Effector memory CD8-positive, alpha-beta T cell (primary cell): ENCODE measurements at regions not wholly inside any gene's neighbourhood (a gene's known extent, or its start where the extent isn't known, plus 50 kb on each side); places are given as distances from the start of the nearest gene placed in this dataset.
A peak's percentile ranks its signal among the peaks of the same experiment; 100 is the strongest.

Source experiments
- ATAC-seq: fragments of 150-1000 bp; cut with Tn5 transposase; replicated peaks from 2 replicates; pipeline ENCODE4 v1.10.0; 2021; ENCODE audit warnings: mild to moderate bottlenecking, moderate library complexity
- DNase-seq, 3 experiments: peaks; one replicate each; pipeline ENCODE4 v3.0.0; 2021
- H3K27ac Mint-ChIP-seq, 2 donors: one replicate each; pipeline ENCODE4 v1.8.0; 2022; ENCODE audit warnings: mild to moderate bottlenecking in 2 of 2, mixed read lengths in 2 of 2, moderate library complexity in 2 of 2
- H3K27me3 Mint-ChIP-seq, 2 donors: one replicate each; pipeline ENCODE4 v1.8.0; 2022; ENCODE audit warnings: mixed read lengths in 2 of 2
- H3K36me3 Mint-ChIP-seq: one replicate; pipeline ENCODE4 v1.8.0; 2022; ENCODE audit warnings: mild to moderate bottlenecking, moderate library complexity, mixed read lengths; ENCODE audit not compliant: insufficient read depth
- H3K4me1 Mint-ChIP-seq, 2 donors: one replicate each; pipeline ENCODE4 v1.8.0; 2022; ENCODE audit warnings: low read depth in 2 of 2, mixed read lengths in 2 of 2
- H3K4me3 Mint-ChIP-seq, 2 donors: one replicate each; pipeline ENCODE4 v1.8.0; 2022; ENCODE audit warnings: mild to moderate bottlenecking in 2 of 2, mixed read lengths in 2 of 2, moderate library complexity in 2 of 2
- H3K9me3 Mint-ChIP-seq, 2 donors: one replicate each; pipeline ENCODE4 v1.8.0; 2022; ENCODE audit warnings: mixed read lengths in 2 of 2

DNA sequence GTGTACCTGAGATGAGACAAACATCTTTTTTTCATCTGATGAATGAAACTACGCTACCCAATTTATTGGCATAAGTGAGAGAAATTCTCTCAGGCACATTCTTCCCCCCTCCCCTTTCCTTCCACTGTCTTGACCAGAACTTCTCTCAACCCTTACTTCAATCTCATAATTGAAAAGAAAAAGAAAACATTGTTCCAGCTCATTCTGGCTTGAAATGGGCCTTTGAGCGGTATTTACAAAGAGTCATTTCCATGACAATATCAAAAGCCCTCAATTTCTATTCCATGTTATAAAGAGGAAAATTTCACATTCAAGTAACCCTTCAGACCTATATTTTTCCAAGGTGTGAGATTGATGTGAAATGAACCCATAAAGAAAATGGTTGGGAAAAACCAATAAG is 145.9 kb downstream of the PCSK1 start:
- Mint-ChIP-seq H3K36me3 (no peaks in the 10 kb centered on the region), H3K27ac (no peak overlapping the region), H3K4me1 (no peaks in the 10 kb centered on the region), H3K9me3 (no peaks in the 10 kb centered on the region), H3K4me3 (no peak overlapping the region), H3K27me3 (peaks cover 5 to 10% of the 10 kb centered on the region in 2 donors)
- no peak for ATAC-seq
- DNase-seq: no peak

DNA sequence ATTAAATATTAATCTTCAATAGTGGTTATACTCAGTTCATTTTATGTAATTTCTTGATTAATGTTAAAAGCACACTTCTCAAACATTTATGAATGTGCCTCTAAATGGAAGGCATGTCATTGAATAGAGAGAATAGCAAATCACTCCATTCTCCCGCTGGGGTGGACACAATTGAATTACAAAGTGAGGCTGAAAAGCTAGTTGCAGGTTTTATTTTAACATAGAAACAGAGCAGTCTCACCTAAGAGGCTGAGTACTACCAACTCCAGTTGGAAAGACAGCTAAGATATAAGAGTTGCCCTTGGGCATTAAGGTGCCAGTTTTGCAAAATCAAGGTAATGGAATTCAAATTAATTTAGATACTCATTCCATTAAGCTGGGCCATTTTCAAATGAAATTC is 147.2 kb downstream of the PCSK1 start:
- H3K27me3 Mint-ChIP-seq: peaks cover 5 to 18% of the 10 kb centered on the region in 2 donors
- ATAC-seq (no peak), DNase-seq (no peak)
- H3K36me3 Mint-ChIP-seq: no peaks in the 10 kb centered on the region
- no peaks in the 10 kb centered on the region for H3K4me1 Mint-ChIP-seq
- H3K9me3 Mint-ChIP-seq: no peaks in the 10 kb centered on the region
- H3K4me3 Mint-ChIP-seq: no peak overlapping the region
- H3K27ac Mint-ChIP-seq: no peak overlapping the region

DNA sequence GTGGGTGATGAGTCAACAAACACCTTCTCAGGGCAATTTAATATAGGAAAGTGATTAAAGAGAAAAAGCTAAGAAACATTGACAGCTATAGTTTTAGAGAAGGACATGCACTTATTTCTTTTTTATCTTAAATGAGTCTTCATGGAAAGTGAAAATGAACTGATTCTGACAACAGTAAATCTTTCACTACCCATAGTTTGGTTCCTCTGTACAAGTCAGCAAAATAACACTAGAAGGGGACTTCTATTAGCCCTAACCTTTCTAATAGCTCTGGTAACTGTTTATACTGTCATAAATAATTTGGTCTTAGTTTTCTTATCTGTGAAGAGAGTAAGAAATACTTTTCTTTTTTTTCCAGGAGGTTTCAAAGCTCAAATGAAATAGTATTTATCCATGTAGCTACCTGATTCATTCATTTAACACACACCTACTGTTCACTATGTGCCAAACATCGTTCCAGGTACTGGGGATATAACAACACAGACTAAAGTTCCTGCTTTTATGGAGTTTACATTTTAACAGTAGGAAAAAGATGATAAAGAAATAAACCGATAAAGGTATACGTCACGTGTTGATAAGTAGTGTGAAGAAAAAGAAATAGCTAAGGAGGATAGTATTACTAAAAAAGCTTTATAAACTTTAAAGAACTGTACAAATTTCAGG is 148.2 kb downstream of the PCSK1 start:
- no peak overlapping the region for H3K4me3 Mint-ChIP-seq
- H3K36me3 Mint-ChIP-seq: no peaks in the 10 kb centered on the region
- DNase-seq (no peak), ATAC-seq (no peak)
- H3K9me3 Mint-ChIP-seq: no peaks in the 10 kb centered on the region
- peaks cover 5 to 18% of the 10 kb centered on the region in 2 donors for H3K27me3 Mint-ChIP-seq
- H3K27ac Mint-ChIP-seq: no peak overlapping the region
- H3K4me1 Mint-ChIP-seq: peaks cover 4% of the 10 kb centered on the region in 2 donors

DNA sequence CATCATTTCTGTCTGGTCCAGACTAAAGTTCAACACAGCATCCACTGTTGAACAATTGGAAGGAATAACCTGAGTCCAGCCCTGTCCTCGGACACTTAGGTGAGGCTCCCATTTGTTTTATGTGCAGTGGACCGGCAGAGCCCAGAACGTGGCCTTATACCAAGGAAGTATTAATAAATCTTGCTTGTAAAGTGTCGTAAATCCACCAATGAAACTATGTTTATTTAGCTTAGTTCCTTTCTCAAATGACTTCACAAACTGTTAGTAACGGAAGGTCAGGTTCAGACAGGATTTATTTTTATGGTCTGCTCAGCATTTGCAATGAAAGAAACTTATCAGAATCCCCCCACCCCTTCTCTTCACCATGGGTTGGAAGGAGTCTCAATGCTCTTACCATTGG is 149.5 kb downstream of the PCSK1 start:
- Mint-ChIP-seq H3K4me3 (no peak overlapping the region), H3K27me3 (peaks cover 0 to 18% of the 10 kb centered on the region in 2 donors), H3K36me3 (no peaks in the 10 kb centered on the region), H3K27ac (no peak overlapping the region), H3K9me3 (no peaks in the 10 kb centered on the region), H3K4me1 (peaks cover 4 to 6% of the 10 kb centered on the region in 2 donors)
- no peak for DNase-seq
- ATAC-seq: no peak

DNA sequence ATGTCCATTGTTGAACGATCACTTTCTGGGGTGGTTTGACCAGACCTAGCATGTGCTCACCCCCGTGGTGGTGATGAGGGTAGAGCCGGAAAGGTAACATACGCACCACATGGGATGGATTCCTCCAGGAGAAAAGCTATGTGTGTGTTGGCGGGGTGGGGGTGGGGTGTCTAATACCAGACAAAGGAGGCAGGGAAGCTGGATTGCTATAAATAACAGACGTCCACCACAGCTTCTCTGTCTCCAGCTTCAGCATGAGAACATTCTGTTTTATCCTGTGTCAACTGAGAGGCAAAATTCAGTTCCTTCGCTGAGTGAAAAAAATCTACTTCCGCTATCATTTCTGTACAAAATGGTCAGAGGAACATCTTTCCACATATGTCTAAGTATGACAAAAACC is 151.0 kb downstream of the PCSK1 start:
- no peaks in the 10 kb centered on the region for H3K36me3 Mint-ChIP-seq
- H3K4me1 Mint-ChIP-seq: peaks cover 4 to 6% of the 10 kb centered on the region in 2 donors
- DNase-seq (no peak), ATAC-seq (no peak)
- no peak overlapping the region for H3K27ac Mint-ChIP-seq
- peaks cover 0 to 18% of the 10 kb centered on the region in 2 donors for H3K27me3 Mint-ChIP-seq
- no peak overlapping the region for H3K4me3 Mint-ChIP-seq
- no peaks in the 10 kb centered on the region for H3K9me3 Mint-ChIP-seq

DNA sequence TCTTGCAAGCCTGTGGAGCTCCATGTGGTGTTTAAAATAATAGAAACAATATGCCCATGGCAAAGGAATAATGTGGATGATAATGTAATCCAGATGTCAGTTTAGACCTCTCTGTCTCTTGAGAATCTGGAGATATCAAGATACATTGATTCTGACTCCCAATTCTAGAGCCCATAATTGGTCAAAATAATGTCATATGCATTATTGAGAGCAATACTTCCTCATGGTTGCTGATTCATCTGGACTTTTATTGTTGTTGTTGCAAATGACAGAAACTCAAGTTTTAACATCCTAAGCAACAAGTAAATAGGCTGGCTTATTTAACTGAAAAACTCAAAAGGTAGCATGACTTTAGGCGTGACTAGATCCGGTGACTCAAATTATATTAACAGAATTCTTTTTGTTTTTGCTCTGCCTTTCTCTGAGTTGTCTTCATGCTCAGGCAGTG is 152.1 kb downstream of the PCSK1 start:
- peaks cover 4 to 6% of the 10 kb centered on the region in 2 donors for H3K4me1 Mint-ChIP-seq
- H3K36me3 Mint-ChIP-seq: no peaks in the 10 kb centered on the region
- ATAC-seq: no peak
- peaks cover 0 to 18% of the 10 kb centered on the region in 2 donors for H3K27me3 Mint-ChIP-seq
- no peaks in the 10 kb centered on the region for H3K9me3 Mint-ChIP-seq
- no peak overlapping the region for H3K27ac Mint-ChIP-seq
- no peak overlapping the region for H3K4me3 Mint-ChIP-seq
- DNase-seq: no peak

DNA sequence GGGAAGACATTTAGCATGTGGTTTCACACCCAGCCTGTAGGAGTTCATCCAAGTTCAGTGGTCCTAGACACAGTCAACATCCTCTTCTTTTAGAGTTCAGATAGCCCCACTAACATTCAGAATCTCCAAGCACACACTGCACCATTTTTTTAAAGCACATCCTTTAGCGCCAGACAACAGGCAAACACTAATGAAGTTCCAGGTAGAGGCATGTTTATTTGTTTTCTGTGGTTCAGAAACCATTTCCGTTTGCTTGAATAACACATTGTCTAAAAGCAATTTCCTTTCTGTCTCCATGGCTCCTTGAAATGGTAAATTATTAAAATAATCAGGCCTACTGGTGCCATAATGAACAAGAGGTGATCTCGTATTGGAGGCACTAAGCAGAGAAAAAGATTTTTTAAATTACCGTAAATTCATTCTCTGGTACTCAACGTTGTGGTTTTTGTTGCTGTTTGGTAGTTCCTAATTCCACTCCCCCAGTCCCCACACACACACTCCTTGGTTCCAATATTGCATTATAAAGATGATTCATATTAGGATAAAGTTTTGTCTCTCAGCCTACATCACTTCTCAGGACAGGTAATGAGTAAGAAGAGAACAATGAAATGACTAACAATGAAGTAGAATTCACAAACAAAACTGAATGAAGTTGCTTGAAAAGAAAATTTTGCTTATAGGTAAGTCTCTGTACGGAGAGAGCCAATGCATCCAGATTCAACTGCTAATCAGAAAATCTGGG is 153.1 kb downstream of the PCSK1 start:
- peaks cover 4 to 6% of the 10 kb centered on the region in 2 donors for H3K4me1 Mint-ChIP-seq
- H3K27me3 Mint-ChIP-seq: peaks cover 0 to 18% of the 10 kb centered on the region in 2 donors
- no peak for DNase-seq
- peak; percentile 29 for ATAC-seq
- H3K4me3 Mint-ChIP-seq: no peak overlapping the region
- H3K27ac Mint-ChIP-seq: peak overlapping the region in 1 of 2 donors; percentile 28
- no peaks in the 10 kb centered on the region for H3K36me3 Mint-ChIP-seq
- no peaks in the 10 kb centered on the region for H3K9me3 Mint-ChIP-seq

DNA sequence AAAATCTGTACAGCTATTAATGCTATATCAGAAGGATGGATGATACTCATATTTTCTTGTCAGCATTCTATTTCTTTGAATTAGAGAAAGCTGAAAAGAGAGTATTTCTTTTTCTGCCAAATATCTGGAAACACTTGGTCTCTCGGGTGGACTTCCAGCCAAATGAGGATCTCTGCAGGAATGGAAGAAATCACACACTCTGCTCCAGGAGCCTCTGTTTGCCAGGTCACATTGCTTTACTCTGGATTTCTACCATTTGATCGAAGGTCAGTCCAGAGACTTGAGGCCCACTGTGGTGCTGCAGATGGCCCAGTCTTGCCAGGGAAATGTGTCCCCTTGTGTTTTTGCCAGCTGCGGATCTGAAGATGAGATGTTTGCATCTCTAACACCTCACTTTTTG is 154.1 kb downstream of the PCSK1 start:
- Mint-ChIP-seq H3K9me3 (no peaks in the 10 kb centered on the region), H3K4me1 (peaks cover 4 to 6% of the 10 kb centered on the region in 2 donors), H3K4me3 (no peak overlapping the region), H3K36me3 (no peaks in the 10 kb centered on the region), H3K27ac (no peak overlapping the region), H3K27me3 (peaks cover 0 to 15% of the 10 kb centered on the region in 2 donors)
- DNase-seq (no peak), ATAC-seq (no peak)

DNA sequence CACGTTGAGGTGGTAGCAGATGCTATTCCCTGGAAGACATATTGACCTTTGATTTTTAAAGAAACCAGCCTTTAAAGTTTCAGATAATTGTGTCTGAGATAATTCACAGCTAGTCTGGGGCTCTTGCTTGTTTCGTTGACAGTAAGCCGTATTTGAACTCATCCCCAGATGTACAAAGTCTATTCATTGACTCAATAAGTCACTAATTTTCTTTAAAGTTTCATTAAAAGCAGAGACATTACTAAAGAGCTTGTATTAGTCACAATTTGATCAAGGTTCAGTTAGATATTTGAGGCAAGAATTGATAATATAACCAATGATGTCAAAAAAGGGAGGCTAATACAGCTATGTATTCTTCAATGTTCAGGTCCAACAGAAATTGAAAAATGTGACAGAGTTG is 158.0 kb downstream of the PCSK1 start:
- no peak overlapping the region for H3K4me3 Mint-ChIP-seq
- no peak for ATAC-seq
- peaks cover 0 to 6% of the 10 kb centered on the region in 2 donors for H3K9me3 Mint-ChIP-seq
- peaks cover 2 to 4% of the 10 kb centered on the region in 2 donors for H3K4me1 Mint-ChIP-seq
- H3K36me3 Mint-ChIP-seq: no peaks in the 10 kb centered on the region
- no peaks in the 10 kb centered on the region for H3K27me3 Mint-ChIP-seq
- DNase-seq: no peak
- no peak overlapping the region for H3K27ac Mint-ChIP-seq

DNA sequence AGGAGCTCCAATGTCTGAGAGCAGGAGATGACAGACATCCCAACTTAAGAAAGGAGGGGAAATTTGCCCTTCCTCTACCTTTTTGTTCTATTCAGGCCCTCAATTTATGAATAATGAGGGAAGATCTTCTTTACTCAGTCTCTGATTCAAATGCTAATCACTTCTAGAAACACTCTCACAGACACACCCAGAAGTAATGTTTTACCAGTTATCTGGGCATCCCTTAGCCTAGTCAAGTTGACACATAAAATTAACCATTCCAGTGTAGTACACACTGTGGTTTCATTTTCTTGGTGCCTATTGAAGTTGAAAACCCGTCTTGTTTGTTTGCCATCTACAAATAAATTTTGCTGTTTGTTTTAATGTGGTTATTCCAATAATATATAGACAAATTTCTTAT is 167.6 kb downstream of the PCSK1 start:
- no peaks in the 10 kb centered on the region for H3K4me1 Mint-ChIP-seq
- no peak overlapping the region for H3K27ac Mint-ChIP-seq
- H3K36me3 Mint-ChIP-seq: peaks cover 2% of the 10 kb centered on the region
- no peak for DNase-seq
- peaks cover 3 to 24% of the 10 kb centered on the region in 2 donors for H3K9me3 Mint-ChIP-seq
- peaks cover 0 to 20% of the 10 kb centered on the region in 2 donors for H3K27me3 Mint-ChIP-seq
- no peak for ATAC-seq
- no peak overlapping the region for H3K4me3 Mint-ChIP-seq

DNA sequence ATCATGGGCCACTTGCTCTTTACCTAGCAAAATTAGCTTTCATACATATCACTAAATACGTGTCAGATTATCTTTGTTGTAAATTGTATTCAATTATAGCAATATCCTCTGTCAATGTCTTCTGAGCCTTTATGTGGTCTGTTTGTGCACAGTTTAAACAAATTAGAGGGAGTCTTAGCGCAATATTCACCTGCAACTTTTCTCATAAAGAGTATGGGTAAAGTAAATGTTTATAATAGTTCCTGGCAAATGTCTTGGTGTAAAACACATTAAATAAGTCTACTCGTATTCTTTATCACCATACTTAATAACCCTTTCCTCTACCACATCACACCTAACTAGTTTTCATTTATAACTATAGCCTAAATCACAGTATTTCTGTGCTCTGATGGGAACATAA is 169.0 kb downstream of the PCSK1 start:
- Mint-ChIP-seq H3K9me3 (peaks cover 3 to 12% of the 10 kb centered on the region in 2 donors), H3K36me3 (peaks cover 1% of the 10 kb centered on the region), H3K4me3 (no peak overlapping the region), H3K27ac (no peak overlapping the region), H3K27me3 (peaks cover 9 to 20% of the 10 kb centered on the region in 2 donors), H3K4me1 (no peaks in the 10 kb centered on the region)
- DNase-seq (no peak), ATAC-seq (no peak)

DNA sequence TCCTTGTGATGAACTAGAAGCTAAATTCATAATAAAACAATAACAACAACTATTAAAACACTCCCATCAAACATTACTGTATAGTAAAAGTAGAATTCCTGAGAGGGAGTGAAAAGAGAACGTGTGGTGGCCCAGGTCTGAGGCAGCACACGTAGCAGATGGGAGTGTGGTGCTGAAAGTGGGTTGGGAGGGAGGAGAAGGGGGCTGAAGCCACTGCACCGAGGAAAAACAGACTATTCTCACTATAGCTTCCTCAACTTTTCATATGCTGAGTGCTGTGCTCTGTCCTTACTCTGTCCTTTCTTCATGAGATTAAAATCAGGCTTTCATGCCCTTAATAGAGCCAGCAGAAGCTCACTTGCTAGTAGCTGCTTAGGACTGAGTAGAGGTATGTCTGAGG is 170.9 kb downstream of the PCSK1 start:
- Mint-ChIP-seq H3K4me3 (no peak overlapping the region), H3K9me3 (peaks cover 3 to 11% of the 10 kb centered on the region in 2 donors), H3K27me3 (peaks cover 9 to 19% of the 10 kb centered on the region in 2 donors), H3K4me1 (no peaks in the 10 kb centered on the region), H3K36me3 (no peaks in the 10 kb centered on the region), H3K27ac (no peak overlapping the region)
- ATAC-seq (no peak), DNase-seq (no peak)

DNA sequence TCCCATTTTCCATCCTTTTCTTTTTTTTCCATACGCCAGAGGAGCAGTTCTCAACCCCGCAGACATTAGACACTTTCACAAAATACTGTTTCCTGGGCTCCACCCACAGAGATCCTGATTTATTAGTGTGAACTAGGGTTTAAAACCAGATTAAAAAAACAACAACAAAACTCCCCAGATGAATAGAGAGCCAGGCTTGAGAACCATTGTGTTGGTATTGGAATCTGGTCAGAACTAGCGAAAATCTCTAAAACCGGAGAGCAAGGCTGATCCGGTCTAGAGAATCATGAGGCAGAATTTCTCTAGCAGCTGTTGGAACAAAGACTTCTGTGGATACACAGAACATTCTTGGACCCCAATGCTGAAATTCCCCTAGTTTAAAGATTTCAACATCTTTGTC is 173.0 kb downstream of the PCSK1 start:
- peaks cover 0 to 2% of the 10 kb centered on the region in 2 donors for H3K9me3 Mint-ChIP-seq
- ATAC-seq (no peak), DNase-seq (no peak)
- H3K27me3 Mint-ChIP-seq: peaks cover 9% of the 10 kb centered on the region in 2 donors
- H3K27ac Mint-ChIP-seq: no peak overlapping the region
- no peak overlapping the region for H3K4me3 Mint-ChIP-seq
- H3K36me3 Mint-ChIP-seq: no peaks in the 10 kb centered on the region
- no peaks in the 10 kb centered on the region for H3K4me1 Mint-ChIP-seq

DNA sequence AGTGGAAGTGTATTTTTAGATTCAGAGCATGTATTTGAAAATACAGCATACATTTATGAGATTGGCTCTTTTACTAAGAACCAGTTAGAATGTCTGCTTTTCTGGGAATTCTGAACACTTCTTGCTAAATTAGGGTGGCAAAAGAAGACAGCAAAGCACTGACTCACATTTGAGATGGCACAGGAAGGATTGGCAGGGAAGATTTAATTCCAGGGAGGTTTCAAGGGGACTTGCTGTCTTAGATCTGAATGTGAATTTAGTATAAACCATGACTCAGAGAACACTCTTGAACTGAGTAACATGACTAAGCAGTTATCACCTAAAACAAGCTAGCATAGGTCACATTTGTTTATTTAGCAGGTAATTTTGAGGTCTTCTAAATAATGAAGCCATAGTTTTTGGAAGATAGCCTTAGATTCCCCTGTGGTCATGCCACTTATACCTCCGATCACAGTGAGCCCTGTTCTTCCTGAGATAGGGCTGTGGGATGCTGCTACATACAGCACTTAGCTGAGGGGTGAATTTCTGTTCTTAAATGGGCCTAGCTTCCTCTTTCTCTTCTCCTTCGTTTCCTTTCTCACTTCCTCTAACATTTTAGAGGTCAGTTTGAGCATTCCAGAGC is 173.8 kb downstream of the PCSK1 start:
- Mint-ChIP-seq H3K9me3 (peaks cover 0 to 2% of the 10 kb centered on the region in 2 donors), H3K27ac (no peak overlapping the region), H3K27me3 (peaks cover 9% of the 10 kb centered on the region in 2 donors), H3K4me1 (no peaks in the 10 kb centered on the region), H3K36me3 (no peaks in the 10 kb centered on the region), H3K4me3 (no peak overlapping the region)
- DNase-seq: no peak
- no peak for ATAC-seq
